ENCODE measurements at regions not wholly inside any gene's neighbourhood (a gene's known extent, or its start where the extent isn't known, plus 50 kb on each side); places are given as distances from the start of the nearest gene placed in this dataset.
"Not testable (repeated sequence)": the region's sequence is repeated elsewhere in the genome, so short reads cannot be mapped to it uniquely, and the experiment has no call there.

GRCh38 chr22:22712092-22712658, 67.8 kb downstream of the GGTLC2 start:
- DNase-seq (ENCODE audit: low spot score in 2 of 2) (no peak), ATAC-seq (no peak)
- Mint-ChIP-seq H3K4me1 (peaks cover 13% of the 10 kb centered on the region), H3K36me3 (no peaks in the 10 kb centered on the region), H3K27ac (no peak overlapping the region), H3K9me3 (no peaks in the 10 kb centered on the region), H3K4me3 (no peak overlapping the region)

DNA sequence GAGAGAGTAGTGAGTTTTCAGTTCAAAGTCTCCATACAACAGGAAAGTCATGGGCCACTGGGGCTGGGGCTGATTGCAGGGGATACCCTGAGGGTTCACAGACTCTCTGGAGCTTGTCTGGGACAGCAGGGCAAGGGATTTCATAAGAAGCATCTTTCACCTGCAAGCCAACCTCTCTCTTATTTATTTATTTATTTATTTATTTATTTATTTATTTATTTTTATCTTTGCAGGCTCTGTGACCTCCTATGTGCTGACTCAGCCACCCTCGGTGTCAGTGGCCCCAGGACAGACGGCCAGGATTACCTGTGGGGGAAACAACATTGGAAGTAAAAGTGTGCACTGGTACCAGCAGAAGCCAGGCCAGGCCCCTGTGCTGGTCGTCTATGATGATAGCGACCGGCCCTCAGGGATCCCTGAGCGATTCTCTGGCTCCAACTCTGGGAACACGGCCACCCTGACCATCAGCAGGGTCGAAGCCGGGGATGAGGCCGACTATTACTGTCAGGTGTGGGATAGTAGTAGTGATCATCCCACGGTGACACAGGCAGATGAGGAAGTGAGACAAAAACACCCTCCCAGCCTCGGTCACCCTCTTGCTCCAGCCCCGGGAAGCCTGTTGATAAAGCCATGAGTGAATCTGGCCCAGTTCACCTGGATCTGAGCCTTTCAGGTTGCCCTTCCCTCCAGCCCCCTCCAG, 68.4 kb downstream of the GGTLC2 start:
- DNase-seq (ENCODE audit: low spot score in 2 of 2) (no peak), ATAC-seq (no peak)
- H3K4me3 Mint-ChIP-seq = no peak overlapping the region
- peaks cover 19% of the 10 kb centered on the region for H3K4me1 Mint-ChIP-seq
- H3K27ac Mint-ChIP-seq = no peak overlapping the region
- no peaks in the 10 kb centered on the region for H3K9me3 Mint-ChIP-seq
- no peaks in the 10 kb centered on the region for H3K36me3 Mint-ChIP-seq

GRCh38 chr22:22713416-22713815, 69.0 kb downstream of the GGTLC2 start:
- Mint-ChIP-seq H3K27ac (no peak overlapping the region), H3K4me1 (peaks cover 22% of the 10 kb centered on the region), H3K4me3 (no peak overlapping the region), H3K9me3 (no peaks in the 10 kb centered on the region), H3K36me3 (no peaks in the 10 kb centered on the region)
- ATAC-seq = no peak
- DNase-seq (ENCODE audit: low spot score in 2 of 2) = no peak

DNA sequence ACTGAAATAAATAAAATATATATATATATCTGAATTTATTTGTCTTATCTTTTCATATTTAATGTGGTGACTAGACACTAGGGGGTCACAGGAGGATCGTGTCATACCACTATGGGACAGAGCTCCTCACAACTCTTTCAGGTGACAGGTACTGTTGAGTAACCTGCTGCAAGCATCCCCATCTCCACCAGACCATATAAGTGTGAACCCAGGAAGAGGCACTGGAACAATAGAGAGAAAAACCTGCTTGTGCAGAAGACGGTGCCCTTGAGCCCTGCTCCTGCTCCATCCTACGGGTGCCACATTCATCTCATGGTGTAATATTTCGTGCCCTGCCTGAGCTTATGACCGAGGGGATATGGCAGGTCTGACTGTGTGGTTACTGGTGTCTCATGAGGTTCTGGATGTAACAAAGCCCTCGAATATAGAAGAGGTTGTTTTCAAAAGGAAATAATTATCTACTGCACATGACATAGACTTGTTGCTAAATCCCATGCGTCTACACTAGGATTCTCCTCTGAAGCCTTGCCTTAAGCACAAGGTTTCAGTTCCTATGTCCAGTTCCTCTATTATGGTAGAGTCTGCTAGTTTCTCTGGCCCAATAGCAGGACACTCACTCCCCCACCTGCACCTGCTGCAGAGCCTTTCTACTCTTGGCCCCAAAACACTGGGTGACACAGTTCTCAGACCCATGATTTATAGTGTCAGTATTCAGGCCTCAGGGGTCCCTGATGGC, 70.4 kb downstream of the GGTLC2 start:
- no peak overlapping the region for H3K4me3 Mint-ChIP-seq

GRCh38 chr22:22716136-22716665, 71.8 kb downstream of the GGTLC2 start:
- Mint-ChIP-seq H3K36me3 (no peaks in the 10 kb centered on the region), H3K4me3 (no peak overlapping the region), H3K4me1 (peaks cover 33% of the 10 kb centered on the region), H3K9me3 (no peaks in the 10 kb centered on the region), H3K27ac (no peak overlapping the region)
- no peak for ATAC-seq
- DNase-seq (ENCODE audit: low spot score in 2 of 2) = peak in 1 of 2 donors; percentile 25

More for the DNA sequence above, 70.4 kb downstream of the GGTLC2 start:
- Mint-ChIP-seq H3K9me3 (no peaks in the 10 kb centered on the region), H3K4me1 (peaks cover 29% of the 10 kb centered on the region), H3K36me3 (no peaks in the 10 kb centered on the region), H3K27ac (no peak overlapping the region)
- ATAC-seq (no peak), DNase-seq (ENCODE audit: low spot score in 2 of 2) (peak in 1 of 2 donors; percentile 18)

- Mint-ChIP-seq H3K4me1 (peaks cover 45% of the 10 kb centered on the region), H3K4me3 (no peak overlapping the region)
These were observed 73.2 kb downstream of the GGTLC2 start for GRCh38 chr22:22717664-22718063.

DNA sequence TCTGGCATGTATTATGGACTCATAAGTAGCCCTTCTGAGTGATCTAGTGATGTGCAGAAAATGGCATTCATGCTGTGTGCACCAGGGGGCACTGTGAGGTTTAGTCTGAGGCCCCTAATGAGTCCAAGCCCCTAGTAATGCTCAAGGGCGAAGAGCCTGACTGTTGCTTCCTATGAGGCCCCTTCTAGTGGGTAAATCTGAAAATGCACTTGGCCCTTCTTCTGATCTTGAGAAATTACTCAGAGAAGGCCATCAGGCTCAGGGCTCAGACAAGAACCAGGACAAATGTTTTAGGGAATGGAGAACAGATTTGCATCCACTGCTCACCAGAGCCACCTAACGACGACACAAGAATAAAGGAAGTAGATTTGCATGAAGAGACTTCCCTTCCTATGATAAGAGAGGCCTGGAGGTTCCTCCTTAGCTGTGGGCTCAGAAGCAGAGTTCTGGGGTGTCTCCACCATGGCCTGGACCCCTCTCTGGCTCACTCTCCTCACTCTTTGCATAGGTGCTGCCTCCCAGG, 75.8 kb downstream of the GGTLC2 start:
- peak overlapping the region; percentile 74 for H3K27ac Mint-ChIP-seq

More at GRCh38 chr22:22717664-22718063, 73.2 kb downstream of the GGTLC2 start:
- ATAC-seq (no peak), DNase-seq (ENCODE audit: low spot score in 2 of 2) (peak in 1 of 2 donors; percentile 22)
- H3K9me3 Mint-ChIP-seq = no peaks in the 10 kb centered on the region
- H3K36me3 Mint-ChIP-seq = no peaks in the 10 kb centered on the region
- H3K27ac Mint-ChIP-seq = no peak overlapping the region

DNA sequence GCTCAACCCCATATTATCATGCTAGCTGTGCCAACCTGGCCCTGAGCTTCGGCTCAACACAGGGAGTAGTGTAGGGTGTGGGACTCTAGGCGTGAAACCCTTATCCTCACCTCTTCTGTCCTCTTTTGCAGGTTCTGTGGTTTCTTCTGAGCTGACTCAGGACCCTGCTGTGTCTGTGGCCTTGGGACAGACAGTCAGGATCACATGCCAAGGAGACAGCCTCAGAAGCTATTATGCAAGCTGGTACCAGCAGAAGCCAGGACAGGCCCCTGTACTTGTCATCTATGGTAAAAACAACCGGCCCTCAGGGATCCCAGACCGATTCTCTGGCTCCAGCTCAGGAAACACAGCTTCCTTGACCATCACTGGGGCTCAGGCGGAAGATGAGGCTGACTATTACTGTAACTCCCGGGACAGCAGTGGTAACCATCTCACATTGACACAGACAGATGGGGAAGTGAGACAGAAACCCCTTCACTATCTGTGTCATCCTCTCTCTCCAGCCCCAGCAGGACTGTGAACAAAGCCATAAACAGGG, 76.4 kb downstream of the GGTLC2 start:
- ATAC-seq = peak; percentile 65
- Mint-ChIP-seq H3K4me3 (peak overlapping the region; percentile 44), H3K4me1 (peaks cover 48% of the 10 kb centered on the region), H3K27ac (peak overlapping the region; percentile 74), H3K9me3 (no peaks in the 10 kb centered on the region), H3K36me3 (no peaks in the 10 kb centered on the region)
- peak in 1 of 2 donors; percentile 70 for DNase-seq (ENCODE audit: low spot score in 2 of 2)

More for the DNA sequence above, 75.8 kb downstream of the GGTLC2 start:
- ATAC-seq (peak; percentile 77), DNase-seq (ENCODE audit: low spot score in 2 of 2) (peak; percentile 45 to 81)
- Mint-ChIP-seq H3K9me3 (no peaks in the 10 kb centered on the region), H3K4me1 (peaks cover 48% of the 10 kb centered on the region), H3K4me3 (peak overlapping the region; percentile 44), H3K36me3 (no peaks in the 10 kb centered on the region)

GRCh38 chr22:22721681-22722354, 77.4 kb downstream of the GGTLC2 start:
- peak; percentile 69 to 79 for DNase-seq (ENCODE audit: low spot score in 2 of 2)
- H3K9me3 Mint-ChIP-seq = no peaks in the 10 kb centered on the region

GRCh38 chr22:22728382-22728781, 84.0 kb downstream of the GGTLC2 start:
- Mint-ChIP-seq H3K9me3 (no peaks in the 10 kb centered on the region), H3K4me3 (no peak overlapping the region), H3K4me1 (peaks cover 42% of the 10 kb centered on the region), H3K36me3 (no peaks in the 10 kb centered on the region), H3K27ac (no peak overlapping the region)
- ATAC-seq (peak; percentile 75), DNase-seq (ENCODE audit: low spot score in 2 of 2) (peak in 1 of 2 donors; percentile 22)

More at GRCh38 chr22:22721681-22722354, 77.4 kb downstream of the GGTLC2 start:
- Mint-ChIP-seq H3K4me1 (peaks cover 48% of the 10 kb centered on the region), H3K27ac (peak overlapping the region; percentile 74), H3K36me3 (no peaks in the 10 kb centered on the region), H3K4me3 (peak overlapping the region; percentile 44)
- ATAC-seq = peak; percentile 95

DNA sequence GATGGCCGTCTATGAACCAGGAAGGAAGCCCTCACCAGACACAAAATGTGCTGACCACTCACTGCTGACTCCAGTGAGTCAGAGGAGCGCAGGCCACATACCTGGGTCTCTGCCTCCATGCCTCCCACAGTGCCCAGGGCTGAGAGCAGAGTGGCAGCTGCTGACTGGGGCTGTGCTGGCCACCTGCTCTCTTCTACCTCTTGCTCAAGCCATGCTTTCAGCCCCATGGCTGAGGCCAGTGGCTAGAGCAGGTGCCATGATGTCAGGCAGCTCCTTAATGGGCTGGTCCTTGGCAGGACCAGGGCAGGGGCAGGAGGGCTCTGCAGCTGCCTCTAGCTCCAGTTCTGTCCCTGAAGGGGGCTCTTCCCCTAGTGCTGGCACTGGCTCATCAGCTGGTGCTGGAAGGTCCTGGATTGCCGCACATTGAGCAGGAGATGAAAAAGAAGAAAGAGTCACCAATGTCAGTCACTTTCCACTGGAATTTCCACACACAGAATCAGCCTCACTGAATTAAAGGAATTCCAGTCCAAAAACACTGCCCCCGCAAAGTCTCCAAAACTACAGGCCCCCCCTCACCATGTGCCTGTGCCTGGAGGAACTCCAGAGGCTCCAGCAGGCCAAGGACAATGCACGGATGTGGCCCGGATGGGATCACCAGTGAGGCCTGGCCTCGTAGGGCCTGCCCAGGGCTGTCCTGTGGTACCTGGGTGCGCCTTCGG, 86.4 kb downstream of the GGTLC2 start:
- no peaks in the 10 kb centered on the region for H3K9me3 Mint-ChIP-seq
- peaks cover 62% of the 10 kb centered on the region for H3K4me1 Mint-ChIP-seq
- no peak overlapping the region for H3K27ac Mint-ChIP-seq
- DNase-seq (ENCODE audit: low spot score in 2 of 2) = peak in 1 of 2 donors; percentile 40
- peak; percentile 48 for ATAC-seq
- no peaks in the 10 kb centered on the region for H3K36me3 Mint-ChIP-seq
- no peak overlapping the region for H3K4me3 Mint-ChIP-seq

- Mint-ChIP-seq H3K9me3 (no peaks in the 10 kb centered on the region), H3K4me3 (no peak overlapping the region), H3K4me1 (peaks cover 66% of the 10 kb centered on the region), H3K27ac (no peak overlapping the region), H3K36me3 (no peaks in the 10 kb centered on the region)
- DNase-seq (ENCODE audit: low spot score in 2 of 2) (peak in 1 of 2 donors; percentile 38), ATAC-seq (no peak)
These were observed 86.9 kb downstream of the GGTLC2 start for GRCh38 chr22:22731374-22731676.

- peak overlapping the region; percentile 75 for H3K27ac Mint-ChIP-seq
These were observed 88.6 kb downstream of the GGTLC2 start for GRCh38 chr22:22733006-22733405.

GRCh38 chr22:22733881-22734373, 89.5 kb downstream of the GGTLC2 start:
- ATAC-seq = no peak
- Mint-ChIP-seq H3K36me3 (no peaks in the 10 kb centered on the region), H3K9me3 (no peaks in the 10 kb centered on the region), H3K4me1 (peaks cover 65% of the 10 kb centered on the region), H3K27ac (peak overlapping the region; percentile 29), H3K4me3 (no peak overlapping the region)
- DNase-seq (ENCODE audit: low spot score in 2 of 2) = no peak

More at GRCh38 chr22:22733006-22733405, 88.6 kb downstream of the GGTLC2 start:
- H3K4me3 Mint-ChIP-seq, ATAC-seq, H3K9me3 Mint-ChIP-seq, H3K36me3 Mint-ChIP-seq: not testable (repeated sequence)
- DNase-seq (ENCODE audit: low spot score in 2 of 2) = peak in 1 of 2 donors; percentile 28
- peaks cover 65% of the 10 kb centered on the region for H3K4me1 Mint-ChIP-seq

Data from stimulated activated effector memory CD8-positive, alpha-beta T cell treated with anti-CD3 and anti-CD28 coated beads, Interleukin-12 subunit alpha, Interleukin-12 subunit beta, amount 100 ng/mL, for 72 hours (primary cell).